ENCODE measurements at regions not wholly inside any gene's neighbourhood (a gene's known extent, or its start where the extent isn't known, plus 50 kb on each side); places are given as distances from the start of the nearest gene placed in this dataset.

- no peaks in the 10 kb centered on the region for H3K9me3 Mint-ChIP-seq
Observed at GRCh38 chr22:48478529-48479265, 1349.0 kb downstream of the BRD1 start.

GRCh38 chr22:48478124-48478523 is 1349.5 kb downstream of the BRD1 start:
- Mint-ChIP-seq H3K9me3 (no peaks in the 10 kb centered on the region), H3K4me1 (no peaks in the 10 kb centered on the region), H3K4me3 (no peak overlapping the region), H3K27me3 (peaks cover 37 to 46% of the 10 kb centered on the region in 2 donors), H3K27ac (no peak overlapping the region), H3K36me3 (no peaks in the 10 kb centered on the region)
- ATAC-seq (replicated peaks), result no peak
- no peak for DNase-seq

More at GRCh38 chr22:48478529-48479265, 1349.0 kb downstream of the BRD1 start:
- no peaks in the 10 kb centered on the region for H3K4me1 Mint-ChIP-seq
- no peaks in the 10 kb centered on the region for H3K36me3 Mint-ChIP-seq
- ATAC-seq (replicated peaks), result no peak
- H3K27ac Mint-ChIP-seq, result no peak overlapping the region
- no peak for DNase-seq
- H3K4me3 Mint-ChIP-seq, result no peak overlapping the region
- H3K27me3 Mint-ChIP-seq, result peaks cover 33 to 40% of the 10 kb centered on the region in 2 donors

GRCh38 chr22:48477031-48477721 is 1350.5 kb downstream of the BRD1 start:
- ATAC-seq (replicated peaks), result no peak
- no peak overlapping the region for H3K4me3 Mint-ChIP-seq
- H3K4me1 Mint-ChIP-seq, result no peaks in the 10 kb centered on the region
- no peak overlapping the region for H3K27ac Mint-ChIP-seq
- peaks cover 0 to 3% of the 10 kb centered on the region in 2 donors for H3K36me3 Mint-ChIP-seq
- no peak for DNase-seq
- H3K27me3 Mint-ChIP-seq, result peaks cover 45 to 56% of the 10 kb centered on the region in 2 donors
- H3K9me3 Mint-ChIP-seq, result no peaks in the 10 kb centered on the region

GRCh38 chr22:48476577-48476976 is 1351.1 kb downstream of the BRD1 start:
- no peaks in the 10 kb centered on the region for H3K4me1 Mint-ChIP-seq
- no peak overlapping the region for H3K27ac Mint-ChIP-seq
- H3K27me3 Mint-ChIP-seq, result peaks cover 44 to 59% of the 10 kb centered on the region in 2 donors
- H3K4me3 Mint-ChIP-seq, result no peak overlapping the region
- DNase-seq (no peak), ATAC-seq (replicated peaks) (no peak)
- no peaks in the 10 kb centered on the region for H3K9me3 Mint-ChIP-seq
- peaks cover 0 to 3% of the 10 kb centered on the region in 2 donors for H3K36me3 Mint-ChIP-seq

GRCh38 chr22:48475661-48476345 is 1351.9 kb downstream of the BRD1 start:
- ATAC-seq (replicated peaks) (no peak), DNase-seq (no peak)
- H3K36me3 Mint-ChIP-seq, result peaks cover 0 to 3% of the 10 kb centered on the region in 2 donors
- no peaks in the 10 kb centered on the region for H3K9me3 Mint-ChIP-seq
- H3K4me1 Mint-ChIP-seq, result no peaks in the 10 kb centered on the region
- peaks cover 49 to 65% of the 10 kb centered on the region in 2 donors for H3K27me3 Mint-ChIP-seq
- no peak overlapping the region for H3K4me3 Mint-ChIP-seq
- no peak overlapping the region for H3K27ac Mint-ChIP-seq

GRCh38 chr22:48474881-48475280 is 1352.8 kb downstream of the BRD1 start:
- H3K9me3 Mint-ChIP-seq, result peaks cover 1 to 3% of the 10 kb centered on the region in 2 donors
- peaks cover 53 to 74% of the 10 kb centered on the region in 2 donors for H3K27me3 Mint-ChIP-seq
- H3K36me3 Mint-ChIP-seq, result peaks cover 0 to 3% of the 10 kb centered on the region in 2 donors
- H3K4me1 Mint-ChIP-seq, result no peaks in the 10 kb centered on the region
- DNase-seq (no peak), ATAC-seq (replicated peaks) (no peak)
- no peak overlapping the region for H3K27ac Mint-ChIP-seq
- H3K4me3 Mint-ChIP-seq, result no peak overlapping the region

GRCh38 chr22:48473202-48473601 is 1354.5 kb downstream of the BRD1 start:
- Mint-ChIP-seq H3K4me3 (no peak overlapping the region), H3K9me3 (peaks cover 1 to 3% of the 10 kb centered on the region in 2 donors), H3K27ac (no peak overlapping the region), H3K36me3 (peaks cover 0 to 3% of the 10 kb centered on the region in 2 donors), H3K4me1 (no peaks in the 10 kb centered on the region), H3K27me3 (peaks cover 52 to 82% of the 10 kb centered on the region in 2 donors)
- ATAC-seq (replicated peaks) (no peak), DNase-seq (no peak)

GRCh38 chr22:48464246-48464645 is 1363.4 kb downstream of the BRD1 start:
- Mint-ChIP-seq H3K27ac (no peak overlapping the region), H3K9me3 (no peaks in the 10 kb centered on the region), H3K4me3 (no peak overlapping the region), H3K4me1 (no peaks in the 10 kb centered on the region), H3K36me3 (no peaks in the 10 kb centered on the region), H3K27me3 (peaks cover 37 to 76% of the 10 kb centered on the region in 2 donors)
- ATAC-seq (replicated peaks), result no peak
- DNase-seq, result no peak

GRCh38 chr22:48459859-48460823 is 1367.5 kb downstream of the BRD1 start:
- no peak for DNase-seq
- Mint-ChIP-seq H3K4me3 (no peak overlapping the region), H3K27me3 (peaks cover 66 to 89% of the 10 kb centered on the region in 2 donors)

GRCh38 chr22:48459259-48459658 is 1368.4 kb downstream of the BRD1 start:
- ATAC-seq (replicated peaks) (no peak), DNase-seq (no peak)
- Mint-ChIP-seq H3K4me3 (no peak overlapping the region), H3K27ac (no peak overlapping the region), H3K9me3 (no peaks in the 10 kb centered on the region), H3K4me1 (no peaks in the 10 kb centered on the region), H3K36me3 (no peaks in the 10 kb centered on the region), H3K27me3 (peaks cover 73 to 89% of the 10 kb centered on the region in 2 donors)

More at GRCh38 chr22:48459859-48460823, 1367.5 kb downstream of the BRD1 start:
- ATAC-seq (replicated peaks), result no peak
- Mint-ChIP-seq H3K9me3 (no peaks in the 10 kb centered on the region), H3K27ac (no peak overlapping the region), H3K4me1 (no peaks in the 10 kb centered on the region), H3K36me3 (no peaks in the 10 kb centered on the region)

GRCh38 chr22:48456449-48456848 is 1371.2 kb downstream of the BRD1 start:
- ATAC-seq (replicated peaks) (no peak), DNase-seq (no peak)
- H3K36me3 Mint-ChIP-seq, result no peaks in the 10 kb centered on the region
- no peak overlapping the region for H3K27ac Mint-ChIP-seq
- no peaks in the 10 kb centered on the region for H3K9me3 Mint-ChIP-seq
- H3K27me3 Mint-ChIP-seq, result peaks cover 79 to 96% of the 10 kb centered on the region in 2 donors
- H3K4me1 Mint-ChIP-seq, result no peaks in the 10 kb centered on the region
- no peak overlapping the region for H3K4me3 Mint-ChIP-seq

- no peaks in the 10 kb centered on the region for H3K9me3 Mint-ChIP-seq
- peaks cover 5 to 7% of the 10 kb centered on the region in 2 donors for H3K4me1 Mint-ChIP-seq
- peaks cover 63 to 79% of the 10 kb centered on the region in 2 donors for H3K27me3 Mint-ChIP-seq
- no peak for DNase-seq
- H3K27ac Mint-ChIP-seq, result no peak overlapping the region
- H3K36me3 Mint-ChIP-seq, result no peaks in the 10 kb centered on the region
- no peak overlapping the region for H3K4me3 Mint-ChIP-seq
- ATAC-seq (replicated peaks), result no peak
Observed at GRCh38 chr22:48453751-48454485, 1373.8 kb downstream of the BRD1 start.

GRCh38 chr22:48453171-48453570 is 1374.5 kb downstream of the BRD1 start:
- H3K9me3 Mint-ChIP-seq, result no peaks in the 10 kb centered on the region
- no peak overlapping the region for H3K4me3 Mint-ChIP-seq
- no peak overlapping the region for H3K27ac Mint-ChIP-seq
- DNase-seq (no peak), ATAC-seq (replicated peaks) (no peak)
- H3K27me3 Mint-ChIP-seq, result peaks cover 60 to 72% of the 10 kb centered on the region in 2 donors
- H3K36me3 Mint-ChIP-seq, result no peaks in the 10 kb centered on the region
- peaks cover 5 to 7% of the 10 kb centered on the region in 2 donors for H3K4me1 Mint-ChIP-seq
